Upper lobe of left lung (tissue), 4 donors: ENCODE measurements at regions not wholly inside any gene's neighbourhood (a gene's known extent, or its start where the extent isn't known, plus 50 kb on each side); places are given as distances from the start of the nearest gene placed in this dataset.

Source experiments
- POLR2A ChIP-seq, 4 donors: fragments of 450-650 bp; IDR thresholded peaks; one replicate each; pipeline ENCODE4 v1.5.1; 2016 to 2017; ENCODE audit warnings: antibody characterized with exemption in 4 of 4, mild to moderate bottlenecking in 2 of 4
- POLR2AphosphoS5 ChIP-seq, 2 donors: sonication (generic); formaldehyde crosslinking; IDR thresholded peaks; one replicate each; pipeline ENCODE4 v1.5.1; 2017; ENCODE audit warnings: antibody characterized with exemption in 2 of 2
- TF ChIP-seq, protein P1 (sequence below), 6 experiments: fragments of 450-650 bp in 4 of 6; fragments of 200-600 bp in 2 of 6; sonication (generic) in 2 of 6; IDR thresholded peaks; one replicate each; pipeline ENCODE4 v1.5.1; 2016 to 2019; ENCODE audit warnings: antibody characterized with exemption in 6 of 6

DNA sequence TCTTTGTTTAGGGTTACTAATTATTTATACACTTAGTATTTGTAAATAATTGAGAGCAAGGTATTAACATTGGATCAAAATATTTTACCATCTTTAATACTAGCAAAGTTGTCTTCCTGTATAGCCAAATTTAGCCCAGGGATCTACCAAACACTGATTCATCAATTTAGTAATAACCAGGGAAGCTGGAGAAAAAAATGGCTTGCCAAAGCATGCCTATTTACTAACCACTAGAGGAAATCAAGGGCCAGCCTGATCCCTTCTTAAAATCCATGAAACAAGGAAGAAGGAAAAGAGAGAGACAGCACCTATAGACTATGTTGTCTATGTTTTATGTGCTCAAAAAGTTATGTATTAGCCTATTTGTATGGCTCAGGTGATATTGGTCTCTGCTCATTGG lies 450.3 kb upstream of the GJE1 start:
- TF ChIP-seq, protein P1, sequence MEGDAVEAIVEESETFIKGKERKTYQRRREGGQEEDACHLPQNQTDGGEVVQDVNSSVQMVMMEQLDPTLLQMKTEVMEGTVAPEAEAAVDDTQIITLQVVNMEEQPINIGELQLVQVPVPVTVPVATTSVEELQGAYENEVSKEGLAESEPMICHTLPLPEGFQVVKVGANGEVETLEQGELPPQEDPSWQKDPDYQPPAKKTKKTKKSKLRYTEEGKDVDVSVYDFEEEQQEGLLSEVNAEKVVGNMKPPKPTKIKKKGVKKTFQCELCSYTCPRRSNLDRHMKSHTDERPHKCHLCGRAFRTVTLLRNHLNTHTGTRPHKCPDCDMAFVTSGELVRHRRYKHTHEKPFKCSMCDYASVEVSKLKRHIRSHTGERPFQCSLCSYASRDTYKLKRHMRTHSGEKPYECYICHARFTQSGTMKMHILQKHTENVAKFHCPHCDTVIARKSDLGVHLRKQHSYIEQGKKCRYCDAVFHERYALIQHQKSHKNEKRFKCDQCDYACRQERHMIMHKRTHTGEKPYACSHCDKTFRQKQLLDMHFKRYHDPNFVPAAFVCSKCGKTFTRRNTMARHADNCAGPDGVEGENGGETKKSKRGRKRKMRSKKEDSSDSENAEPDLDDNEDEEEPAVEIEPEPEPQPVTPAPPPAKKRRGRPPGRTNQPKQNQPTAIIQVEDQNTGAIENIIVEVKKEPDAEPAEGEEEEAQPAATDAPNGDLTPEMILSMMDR (IDR thresholded peaks at IDR 0.05), result no peak
- TF ChIP-seq POLR2A (IDR thresholded peaks at IDR 0.05) (no peak), POLR2AphosphoS5 (IDR thresholded peaks at IDR 0.05) (no peak)
